KMS-11 (cell line): ENCODE measurements at regions not wholly inside any gene's neighbourhood (a gene's known extent, or its start where the extent isn't known, plus 50 kb on each side); places are given as distances from the start of the nearest gene placed in this dataset.

ENCODE experiments used
- H2AFZ ChIP-seq: fragments of 200-600 bp; sonication (generic); 2 replicates; pipeline ENCODE4 v1.6.1; 2016; ENCODE audit warnings: antibody characterized with exemption, mixed run types, low read depth
- H3K27ac ChIP-seq: fragments of 200-600 bp; sonication (generic); 2 replicates; pipeline ENCODE4 v1.6.1; 2016; ENCODE audit warnings: mild to moderate bottlenecking, mixed run types
- H3K27me3 ChIP-seq: fragments of 200-600 bp; sonication (generic); 2 replicates; pipeline ENCODE4 v1.6.1; 2017; ENCODE audit warnings: mild to moderate bottlenecking, low read depth, mixed run types, moderate library complexity; ENCODE audit not compliant: insufficient read depth
- H3K36me3 ChIP-seq: fragments of 200-600 bp; sonication (generic); 2 replicates; pipeline ENCODE4 v1.6.1; 2017; ENCODE audit warnings: mild to moderate bottlenecking, mixed run types; ENCODE audit not compliant: insufficient read depth
- H3K4me1 ChIP-seq: fragments of 200-600 bp; sonication (generic); 2 replicates; pipeline ENCODE4 v1.6.1; 2016; ENCODE audit warnings: mild to moderate bottlenecking, low read depth, mixed run types; ENCODE audit not compliant: poor library complexity, severe bottlenecking
- H3K4me2 ChIP-seq: fragments of 200-600 bp; sonication (generic); 2 replicates; pipeline ENCODE4 v1.7.0; 2016; ENCODE audit warnings: mild to moderate bottlenecking, mixed run types
- H3K4me3 ChIP-seq: fragments of 200-600 bp; sonication (generic); IDR thresholded peaks from 2 replicates; pipeline ENCODE4 v1.6.1; 2017; ENCODE audit warnings: low read depth, low read length, mixed read lengths; ENCODE audit not compliant: insufficient read depth
- H3K79me2 ChIP-seq: fragments of 200-600 bp; sonication (generic); 2 replicates; pipeline ENCODE4 v1.6.1; 2016; ENCODE audit warnings: low read depth, mixed run types; ENCODE audit not compliant: insufficient read depth
- H3K9ac ChIP-seq: fragments of 200-600 bp; sonication (generic); 2 replicates; pipeline ENCODE4 v1.6.1; 2016; ENCODE audit warnings: mild to moderate bottlenecking, mixed run types
- H4K20me1 ChIP-seq: fragments of 200-600 bp; sonication (generic); 2 replicates; pipeline ENCODE4 v1.6.1; 2016; ENCODE audit warnings: mild to moderate bottlenecking, mixed run types; ENCODE audit not compliant: insufficient read depth
- CTCF ChIP-seq: fragments of 200-600 bp; sonication (generic); conservative IDR thresholded peaks from 2 replicates; pipeline ENCODE4 v1.6.1; 2017; ENCODE audit warnings: low read depth, mild to moderate bottlenecking, antibody characterized with exemption, low read length, moderate library complexity, mixed read lengths

- H4K20me1 ChIP-seq = no peaks in the 10 kb centered on the region
- TF ChIP-seq CTCF = no peak
- H2AFZ ChIP-seq = no peak overlapping the region
- no peaks in the 10 kb centered on the region for H3K27me3 ChIP-seq
- H3K4me3 ChIP-seq = no peak overlapping the region
- H3K9ac ChIP-seq = no peak overlapping the region
- H3K79me2 ChIP-seq = no peaks in the 10 kb centered on the region
- H3K36me3 ChIP-seq = no peaks in the 10 kb centered on the region
- no peak overlapping the region for H3K27ac ChIP-seq
- H3K4me2 ChIP-seq = no peak overlapping the region
- peaks cover 35% of the 10 kb centered on the region for H3K4me1 ChIP-seq
Measured at GRCh38 chr18:71374294-71375000, 1085.6 kb downstream of the SOCS6 start.

- H3K27ac ChIP-seq = no peak overlapping the region
- H2AFZ ChIP-seq = no peak overlapping the region
- H3K4me3 ChIP-seq = no peak overlapping the region
- H3K27me3 ChIP-seq = no peaks in the 10 kb centered on the region
- no peak overlapping the region for H3K4me2 ChIP-seq
- no peaks in the 10 kb centered on the region for H3K79me2 ChIP-seq
- no peaks in the 10 kb centered on the region for H4K20me1 ChIP-seq
- peaks cover 40% of the 10 kb centered on the region for H3K4me1 ChIP-seq
- TF ChIP-seq CTCF = no peak
- H3K36me3 ChIP-seq = no peaks in the 10 kb centered on the region
- no peak overlapping the region for H3K9ac ChIP-seq
Measured at GRCh38 chr18:71371951-71372605, 1083.2 kb downstream of the SOCS6 start.

- Histone ChIP-seq H3K4me1 (peaks cover 40% of the 10 kb centered on the region), H3K4me2 (peak overlapping the region; percentile 55)
Measured at GRCh38 chr18:71370671-71371445, 1082.0 kb downstream of the SOCS6 start.

More at GRCh38 chr18:71370671-71371445, 1082.0 kb downstream of the SOCS6 start:
- Histone ChIP-seq H3K27ac (peak overlapping the region; percentile 6; the same call in 1 of the 2 replicates), H3K27me3 (no peaks in the 10 kb centered on the region), H3K36me3 (no peaks in the 10 kb centered on the region), H3K9ac (peak overlapping the region; percentile 25; the same call in 1 of the 2 replicates), H3K4me3 (peak overlapping the region; percentile 32), H3K79me2 (no peaks in the 10 kb centered on the region), H2AFZ (peak overlapping the region; percentile 66), H4K20me1 (no peaks in the 10 kb centered on the region)
- TF ChIP-seq CTCF = no peak
